ENCODE measurements at regions not wholly inside any gene's neighbourhood (a gene's known extent, or its start where the extent isn't known, plus 50 kb on each side); places are given as distances from the start of the nearest gene placed in this dataset.

- H4K20me1 ChIP-seq (ENCODE audit: control insufficient read depth, extremely low read depth, insufficient read depth, low read length): no peaks in the 10 kb centered on the region
- no peak overlapping the region for H3K4me3 ChIP-seq (replicated peaks in 1 of 4; ENCODE audit: control extremely low read depth in 1 of 4, insufficient read depth in 1 of 4, low read depth in 3 of 4, low read length in 4 of 4)
- H3K79me2 ChIP-seq (ENCODE audit: control insufficient read depth, insufficient read depth, low read length): no peaks in the 10 kb centered on the region
- no peak overlapping the region for H3K27ac ChIP-seq (ENCODE audit: insufficient read depth, low read length)
- H3K9ac ChIP-seq (ENCODE audit: insufficient read depth, low read length): no peak overlapping the region
- H3K4me1 ChIP-seq (ENCODE audit: control insufficient read depth, extremely low read depth, insufficient read depth, low read length): no peaks in the 10 kb centered on the region
- H3K9me3 ChIP-seq (ENCODE audit: control insufficient read depth, insufficient read depth, low read depth, low read length): no peaks in the 10 kb centered on the region
- no peak for DNase-seq (ENCODE audit: low read depth in 2 of 2)
- no peaks in the 10 kb centered on the region for H3K36me3 ChIP-seq (ENCODE audit: control insufficient read depth, insufficient read depth, low read length)
- H3K4me2 ChIP-seq (ENCODE audit: extremely low read depth, insufficient read depth, low read length): no peak overlapping the region
- no peak overlapping the region for H2AFZ ChIP-seq (ENCODE audit: low read length)
- no peaks in the 10 kb centered on the region for H3K27me3 ChIP-seq (ENCODE audit: control insufficient read depth, insufficient read depth, low read length)
- no peak for TF ChIP-seq EZH2 (IDR thresholded peaks at IDR 0.05; ENCODE audit: low read length, missing control alignments)
- TF ChIP-seq, protein P1, sequence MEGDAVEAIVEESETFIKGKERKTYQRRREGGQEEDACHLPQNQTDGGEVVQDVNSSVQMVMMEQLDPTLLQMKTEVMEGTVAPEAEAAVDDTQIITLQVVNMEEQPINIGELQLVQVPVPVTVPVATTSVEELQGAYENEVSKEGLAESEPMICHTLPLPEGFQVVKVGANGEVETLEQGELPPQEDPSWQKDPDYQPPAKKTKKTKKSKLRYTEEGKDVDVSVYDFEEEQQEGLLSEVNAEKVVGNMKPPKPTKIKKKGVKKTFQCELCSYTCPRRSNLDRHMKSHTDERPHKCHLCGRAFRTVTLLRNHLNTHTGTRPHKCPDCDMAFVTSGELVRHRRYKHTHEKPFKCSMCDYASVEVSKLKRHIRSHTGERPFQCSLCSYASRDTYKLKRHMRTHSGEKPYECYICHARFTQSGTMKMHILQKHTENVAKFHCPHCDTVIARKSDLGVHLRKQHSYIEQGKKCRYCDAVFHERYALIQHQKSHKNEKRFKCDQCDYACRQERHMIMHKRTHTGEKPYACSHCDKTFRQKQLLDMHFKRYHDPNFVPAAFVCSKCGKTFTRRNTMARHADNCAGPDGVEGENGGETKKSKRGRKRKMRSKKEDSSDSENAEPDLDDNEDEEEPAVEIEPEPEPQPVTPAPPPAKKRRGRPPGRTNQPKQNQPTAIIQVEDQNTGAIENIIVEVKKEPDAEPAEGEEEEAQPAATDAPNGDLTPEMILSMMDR (conservative IDR thresholded peaks at IDR 0.05 in 1 of 2, IDR thresholded peaks at IDR 0.05 in 1 of 2; ENCODE audit: low read depth in 1 of 2, low read length in 2 of 2): peak in 1 of 2 donors; percentile 12
Measured at GRCh38 chr5:143700994-143701393, 111.0 kb upstream of the HMHB1 start.

DNA sequence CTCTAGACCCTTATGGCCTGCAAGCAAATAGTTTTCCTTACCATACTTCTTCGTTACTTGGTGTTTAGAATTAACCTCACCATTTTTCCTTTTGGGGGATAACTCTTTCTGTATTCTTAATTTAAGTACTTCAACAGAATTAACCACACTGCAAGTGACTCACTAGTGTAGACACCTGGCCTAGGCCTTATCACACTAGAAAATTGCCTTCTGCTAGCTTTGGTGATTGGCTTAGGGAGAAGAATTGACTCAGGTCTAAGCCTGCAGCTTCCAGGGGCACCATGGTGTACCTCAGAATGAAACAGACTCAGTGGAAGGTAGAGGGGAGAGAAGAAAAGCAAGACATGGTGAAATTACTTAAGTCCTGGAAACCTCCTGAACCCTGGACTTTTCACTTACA lies 112.8 kb upstream of the HMHB1 start:
- Histone ChIP-seq H2AFZ (ENCODE audit: low read length) (no peak overlapping the region), H3K27ac (ENCODE audit: insufficient read depth, low read length) (no peak overlapping the region), H4K20me1 (ENCODE audit: control insufficient read depth, extremely low read depth, insufficient read depth, low read length) (no peaks in the 10 kb centered on the region), H3K4me2 (ENCODE audit: extremely low read depth, insufficient read depth, low read length) (no peak overlapping the region), H3K9ac (ENCODE audit: insufficient read depth, low read length) (no peak overlapping the region), H3K36me3 (ENCODE audit: control insufficient read depth, insufficient read depth, low read length) (no peaks in the 10 kb centered on the region), H3K4me3 (replicated peaks in 1 of 4; ENCODE audit: control extremely low read depth in 1 of 4, insufficient read depth in 1 of 4, low read depth in 3 of 4, low read length in 4 of 4) (no peak overlapping the region), H3K4me1 (ENCODE audit: control insufficient read depth, extremely low read depth, insufficient read depth, low read length) (no peaks in the 10 kb centered on the region), H3K9me3 (ENCODE audit: control insufficient read depth, insufficient read depth, low read depth, low read length) (no peaks in the 10 kb centered on the region), H3K27me3 (ENCODE audit: control insufficient read depth, insufficient read depth, low read length) (no peaks in the 10 kb centered on the region), H3K79me2 (ENCODE audit: control insufficient read depth, insufficient read depth, low read length) (no peaks in the 10 kb centered on the region)
- peak in 1 of 2 donors; percentile 29 for DNase-seq (ENCODE audit: low read depth in 2 of 2)
- TF ChIP-seq, protein P1 (conservative IDR thresholded peaks at IDR 0.05 in 1 of 2, IDR thresholded peaks at IDR 0.05 in 1 of 2; ENCODE audit: low read depth in 1 of 2, low read length in 2 of 2): no peak
- no peak for TF ChIP-seq EZH2 (IDR thresholded peaks at IDR 0.05; ENCODE audit: low read length, missing control alignments)

DNA sequence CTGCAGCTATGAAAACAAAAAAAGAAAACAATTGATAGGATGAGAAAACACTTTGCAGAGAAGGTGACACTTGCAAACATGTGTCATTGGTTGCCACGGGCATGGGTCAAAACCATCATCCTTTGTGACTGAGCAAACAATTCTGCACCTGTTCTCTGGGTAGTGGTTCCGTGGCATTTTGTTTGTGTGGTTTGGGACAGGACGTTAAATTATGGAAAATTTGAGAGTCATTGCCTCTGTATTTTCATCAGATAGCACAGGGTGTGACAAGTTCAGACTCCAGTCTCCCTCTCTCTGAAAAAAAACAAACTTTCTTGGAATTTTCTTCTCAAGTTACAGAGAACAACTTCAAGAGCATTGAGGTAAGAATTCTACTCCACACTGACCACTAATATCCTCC lies 113.4 kb upstream of the HMHB1 start:
- no peaks in the 10 kb centered on the region for H3K36me3 ChIP-seq (ENCODE audit: control insufficient read depth, insufficient read depth, low read length)
- H4K20me1 ChIP-seq (ENCODE audit: control insufficient read depth, extremely low read depth, insufficient read depth, low read length): no peaks in the 10 kb centered on the region
- no peaks in the 10 kb centered on the region for H3K9me3 ChIP-seq (ENCODE audit: control insufficient read depth, insufficient read depth, low read depth, low read length)
- no peaks in the 10 kb centered on the region for H3K27me3 ChIP-seq (ENCODE audit: control insufficient read depth, insufficient read depth, low read length)
- DNase-seq (ENCODE audit: low read depth in 2 of 2): peak in 1 of 2 donors; percentile 55
- no peak overlapping the region for H3K27ac ChIP-seq (ENCODE audit: insufficient read depth, low read length)
- no peak overlapping the region for H2AFZ ChIP-seq (ENCODE audit: low read length)
- no peaks in the 10 kb centered on the region for H3K79me2 ChIP-seq (ENCODE audit: control insufficient read depth, insufficient read depth, low read length)
- TF ChIP-seq, protein P1 (conservative IDR thresholded peaks at IDR 0.05 in 1 of 2, IDR thresholded peaks at IDR 0.05 in 1 of 2; ENCODE audit: low read depth in 1 of 2, low read length in 2 of 2): no peak
- no peak for TF ChIP-seq EZH2 (IDR thresholded peaks at IDR 0.05; ENCODE audit: low read length, missing control alignments)
- no peak overlapping the region for H3K9ac ChIP-seq (ENCODE audit: insufficient read depth, low read length)
- H3K4me2 ChIP-seq (ENCODE audit: extremely low read depth, insufficient read depth, low read length): no peak overlapping the region
- no peaks in the 10 kb centered on the region for H3K4me1 ChIP-seq (ENCODE audit: control insufficient read depth, extremely low read depth, insufficient read depth, low read length)
- H3K4me3 ChIP-seq (replicated peaks in 1 of 4; ENCODE audit: control extremely low read depth in 1 of 4, insufficient read depth in 1 of 4, low read depth in 3 of 4, low read length in 4 of 4): no peak overlapping the region

Data from fibroblast of lung (primary cell).